ENCODE measurements at regions not wholly inside any gene's neighbourhood (a gene's known extent, or its start where the extent isn't known, plus 50 kb on each side); places are given as distances from the start of the nearest gene placed in this dataset.

- H3K9me3 Mint-ChIP-seq = no peaks in the 10 kb centered on the region
- no peaks in the 10 kb centered on the region for H3K79me2 ChIP-seq (ENCODE audit: low read depth)
- H3K4me2 ChIP-seq = no peak overlapping the region
- H3K27me3 Mint-ChIP-seq (ENCODE audit: insufficient read depth, low read depth) = no peaks in the 10 kb centered on the region
- H3K4me1 Mint-ChIP-seq = no peaks in the 10 kb centered on the region
- no peaks in the 10 kb centered on the region for H3K27me3 ChIP-seq
- no peak overlapping the region for H3K4me3 ChIP-seq
- H3K27ac Mint-ChIP-seq = no peak overlapping the region
- H4K20me1 ChIP-seq (ENCODE audit: low read depth) = no peaks in the 10 kb centered on the region
- no peak for TF ChIP-seq EZH2phosphoT487 (IDR thresholded peaks at IDR 0.05)
- TF ChIP-seq EZH2 (IDR thresholded peaks at IDR 0.05) = no peak
- TF ChIP-seq CTCF (IDR thresholded peaks at IDR 0.05) = no peak
- no peaks in the 10 kb centered on the region for H3K9me3 ChIP-seq (ENCODE audit: low read depth)
- H3K4me1 ChIP-seq = no peaks in the 10 kb centered on the region
- H3K27ac ChIP-seq = no peak overlapping the region
- no peak overlapping the region for H3K4me3 Mint-ChIP-seq
- no peak overlapping the region for H3K9ac ChIP-seq
- H2AFZ ChIP-seq (replicated peaks) = no peak overlapping the region
- no peak for DNase-seq (ENCODE audit: low spot score)
- H3F3A ChIP-seq (ENCODE audit: low read depth) = no peaks in the 10 kb centered on the region
- no peaks in the 10 kb centered on the region for H3K36me3 Mint-ChIP-seq
- no peaks in the 10 kb centered on the region for H3K36me3 ChIP-seq
Observed at GRCh38 chr6:153538491-153538890, 407.4 kb upstream of the RGS17 start.

GRCh38 chr6:153537422-153537821 is 406.3 kb upstream of the RGS17 start:
- no peaks in the 10 kb centered on the region for H4K20me1 ChIP-seq (ENCODE audit: low read depth)
- no peaks in the 10 kb centered on the region for H3K36me3 ChIP-seq
- H3K9me3 ChIP-seq (ENCODE audit: low read depth) = no peaks in the 10 kb centered on the region
- H3K4me3 ChIP-seq = no peak overlapping the region
- no peaks in the 10 kb centered on the region for H3K9me3 Mint-ChIP-seq
- H3F3A ChIP-seq (ENCODE audit: low read depth) = no peaks in the 10 kb centered on the region
- H3K4me2 ChIP-seq = no peak overlapping the region
- TF ChIP-seq EZH2 (IDR thresholded peaks at IDR 0.05) (no peak), EZH2phosphoT487 (IDR thresholded peaks at IDR 0.05) (no peak), CTCF (IDR thresholded peaks at IDR 0.05) (no peak)
- no peaks in the 10 kb centered on the region for H3K4me1 Mint-ChIP-seq
- H3K9ac ChIP-seq = no peak overlapping the region
- no peaks in the 10 kb centered on the region for H3K36me3 Mint-ChIP-seq
- H2AFZ ChIP-seq (replicated peaks) = no peak overlapping the region
- H3K27ac ChIP-seq = no peak overlapping the region
- DNase-seq (ENCODE audit: low spot score) = no peak
- no peaks in the 10 kb centered on the region for H3K79me2 ChIP-seq (ENCODE audit: low read depth)
- H3K4me1 ChIP-seq = no peaks in the 10 kb centered on the region
- H3K4me3 Mint-ChIP-seq = no peak overlapping the region
- H3K27ac Mint-ChIP-seq = no peak overlapping the region
- H3K27me3 Mint-ChIP-seq (ENCODE audit: insufficient read depth, low read depth) = no peaks in the 10 kb centered on the region
- H3K27me3 ChIP-seq = no peaks in the 10 kb centered on the region

GRCh38 chr6:153526479-153526878 is 395.4 kb upstream of the RGS17 start:
- Mint-ChIP-seq H3K27me3 (ENCODE audit: insufficient read depth, low read depth) (peaks cover 2% of the 10 kb centered on the region), H3K27ac (no peak overlapping the region), H3K4me1 (no peaks in the 10 kb centered on the region), H3K4me3 (no peak overlapping the region), H3K36me3 (no peaks in the 10 kb centered on the region), H3K9me3 (peaks cover 5% of the 10 kb centered on the region)
- H3K4me1 ChIP-seq = no peaks in the 10 kb centered on the region
- no peaks in the 10 kb centered on the region for H4K20me1 ChIP-seq (ENCODE audit: low read depth)
- H3K27ac ChIP-seq = no peak overlapping the region
- H3K79me2 ChIP-seq (ENCODE audit: low read depth) = no peaks in the 10 kb centered on the region
- DNase-seq (ENCODE audit: low spot score) = no peak
- no peaks in the 10 kb centered on the region for H3F3A ChIP-seq (ENCODE audit: low read depth)
- H3K9me3 ChIP-seq (ENCODE audit: low read depth) = no peaks in the 10 kb centered on the region
- no peaks in the 10 kb centered on the region for H3K36me3 ChIP-seq
- no peak overlapping the region for H3K4me2 ChIP-seq
- H2AFZ ChIP-seq (replicated peaks) = no peak overlapping the region
- no peak overlapping the region for H3K9ac ChIP-seq
- TF ChIP-seq CTCF (IDR thresholded peaks at IDR 0.05) = no peak
- no peak for TF ChIP-seq EZH2 (IDR thresholded peaks at IDR 0.05)
- no peak for TF ChIP-seq EZH2phosphoT487 (IDR thresholded peaks at IDR 0.05)
- H3K27me3 ChIP-seq = no peaks in the 10 kb centered on the region
- H3K4me3 ChIP-seq = no peak overlapping the region

- Histone ChIP-seq H3K27ac (no peak overlapping the region), H3K4me1 (no peaks in the 10 kb centered on the region), H3K4me2 (no peak overlapping the region), H3K36me3 (no peaks in the 10 kb centered on the region), H3F3A (ENCODE audit: low read depth) (no peaks in the 10 kb centered on the region), H4K20me1 (ENCODE audit: low read depth) (no peaks in the 10 kb centered on the region), H3K9ac (no peak overlapping the region), H3K79me2 (ENCODE audit: low read depth) (no peaks in the 10 kb centered on the region), H3K27me3 (no peaks in the 10 kb centered on the region), H3K9me3 (ENCODE audit: low read depth) (no peaks in the 10 kb centered on the region), H2AFZ (replicated peaks) (no peak overlapping the region), H3K4me3 (no peak overlapping the region)
- Mint-ChIP-seq H3K27me3 (ENCODE audit: insufficient read depth, low read depth) (peaks cover 2% of the 10 kb centered on the region), H3K36me3 (no peaks in the 10 kb centered on the region), H3K27ac (no peak overlapping the region), H3K9me3 (peaks cover 5% of the 10 kb centered on the region), H3K4me1 (no peaks in the 10 kb centered on the region), H3K4me3 (no peak overlapping the region)
- DNase-seq (ENCODE audit: low spot score) = no peak
- TF ChIP-seq CTCF (IDR thresholded peaks at IDR 0.05) (no peak), EZH2 (IDR thresholded peaks at IDR 0.05) (no peak), EZH2phosphoT487 (IDR thresholded peaks at IDR 0.05) (no peak)
Observed at GRCh38 chr6:153525998-153526397, 394.9 kb upstream of the RGS17 start.

Measured in neural progenitor cell (in vitro differentiated cells).